ENCODE measurements at regions not wholly inside any gene's neighbourhood (a gene's known extent, or its start where the extent isn't known, plus 50 kb on each side); places are given as distances from the start of the nearest gene placed in this dataset.

DNA sequence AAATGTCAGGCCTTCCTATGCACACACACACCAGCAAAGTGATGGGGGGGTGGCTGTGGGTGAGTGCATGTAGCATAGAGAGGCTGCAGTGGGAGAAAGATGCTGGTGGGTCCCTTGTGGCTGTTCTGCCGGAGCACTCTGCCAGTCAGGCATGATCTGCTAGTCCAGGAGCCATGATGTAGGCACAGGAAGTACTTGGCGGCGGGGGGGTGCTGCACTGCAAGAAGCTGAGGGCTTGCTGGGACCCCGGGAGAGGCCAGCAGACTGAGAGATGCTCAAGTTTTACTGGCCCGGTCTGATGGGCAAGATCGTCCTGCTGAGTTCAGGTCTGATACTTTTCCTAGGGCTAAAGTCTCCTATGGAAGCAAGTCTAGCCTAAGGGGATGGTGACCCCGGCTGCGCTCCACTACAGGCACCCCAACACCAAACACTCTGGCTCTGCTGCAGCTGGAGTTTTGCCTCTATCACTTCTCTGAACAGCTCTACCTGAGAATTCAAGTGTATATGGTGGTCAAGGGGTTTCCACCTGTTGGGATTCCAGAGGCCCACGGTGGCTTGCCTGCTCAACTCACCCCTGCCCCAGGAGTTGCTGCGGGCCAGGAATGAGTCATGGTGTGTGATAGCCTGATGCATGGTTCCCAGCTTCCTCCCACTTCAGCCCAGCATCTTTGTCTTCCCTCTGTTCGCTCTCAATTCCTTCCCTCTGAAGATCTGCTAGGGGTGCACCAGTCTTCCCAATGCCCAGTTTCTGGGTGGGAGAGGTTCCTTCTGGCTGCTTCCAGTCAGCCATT, 971.8 kb upstream of the ADGRB3 start (continued):
- TF ChIP-seq CHD7 (IDR thresholded peaks at IDR 0.05; ENCODE audit: insufficient replicate concordance, low read length), result no peak

Measured in H1 (cell line).